ENCODE measurements at regions not wholly inside any gene's neighbourhood (a gene's known extent, or its start where the extent isn't known, plus 50 kb on each side); places are given as distances from the start of the nearest gene placed in this dataset.

DNA sequence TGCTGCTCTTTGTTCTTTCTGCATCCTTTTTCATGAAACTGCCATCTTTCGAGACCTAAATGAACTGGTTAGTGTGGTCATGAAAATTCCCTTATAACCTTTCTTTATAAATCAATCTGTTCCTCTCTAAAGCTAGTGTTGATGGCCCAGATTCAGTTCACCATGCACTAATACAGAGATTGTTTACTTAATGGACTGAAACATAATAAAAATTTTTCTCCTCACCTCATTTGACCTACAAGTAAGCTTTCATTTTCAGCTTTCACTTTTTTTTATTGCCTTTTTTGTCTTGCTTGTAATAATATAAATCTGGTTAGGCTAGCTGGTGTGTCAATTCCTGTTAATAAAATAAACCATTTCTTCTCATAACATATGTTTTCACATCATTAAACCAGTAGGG lies 183.8 kb downstream of the CCDC59 start:
- DNase-seq (ENCODE audit: low spot score) = no peak

DNA sequence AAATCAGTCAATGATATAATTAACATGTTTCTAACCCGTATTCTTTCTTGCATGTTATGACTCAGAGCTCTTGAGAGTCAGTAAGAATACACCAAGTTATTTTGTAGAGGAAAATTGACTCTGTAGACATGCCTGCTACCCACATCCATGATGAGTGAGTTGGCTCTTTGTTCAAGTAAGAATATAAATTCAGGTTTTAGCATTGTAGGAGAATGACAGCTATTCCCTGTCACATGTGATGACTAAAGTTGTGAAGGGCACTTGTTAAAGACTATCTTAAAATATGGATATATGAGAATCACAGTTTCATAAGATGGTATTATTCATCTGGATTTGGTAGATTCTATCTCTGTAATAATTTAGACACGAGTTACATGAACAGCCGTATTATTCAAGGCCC lies 209.1 kb downstream of the CCDC59 start:
- no peak for DNase-seq (ENCODE audit: low spot score)

DNA sequence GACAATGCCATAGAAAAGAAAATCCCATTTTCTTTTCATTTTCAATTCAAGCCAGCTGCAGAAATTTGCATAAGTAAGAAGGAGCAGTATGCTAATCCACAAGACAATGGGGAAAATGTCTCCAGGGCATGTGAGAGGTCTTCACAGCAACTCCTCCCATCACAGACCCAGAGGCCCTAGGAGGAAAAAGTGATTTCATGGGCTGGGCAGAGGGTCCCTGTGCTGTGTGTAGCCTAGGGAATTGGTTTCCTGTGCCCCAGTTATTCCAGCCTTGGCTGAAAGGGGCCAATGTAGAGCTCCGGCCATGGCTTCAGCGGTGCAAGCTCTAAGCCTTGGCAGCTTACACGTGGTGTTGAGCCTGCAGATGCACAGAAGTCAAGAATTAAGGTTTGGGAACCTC lies 211.4 kb downstream of the CCDC59 start:
- no peak for DNase-seq (ENCODE audit: low spot score)

DNA sequence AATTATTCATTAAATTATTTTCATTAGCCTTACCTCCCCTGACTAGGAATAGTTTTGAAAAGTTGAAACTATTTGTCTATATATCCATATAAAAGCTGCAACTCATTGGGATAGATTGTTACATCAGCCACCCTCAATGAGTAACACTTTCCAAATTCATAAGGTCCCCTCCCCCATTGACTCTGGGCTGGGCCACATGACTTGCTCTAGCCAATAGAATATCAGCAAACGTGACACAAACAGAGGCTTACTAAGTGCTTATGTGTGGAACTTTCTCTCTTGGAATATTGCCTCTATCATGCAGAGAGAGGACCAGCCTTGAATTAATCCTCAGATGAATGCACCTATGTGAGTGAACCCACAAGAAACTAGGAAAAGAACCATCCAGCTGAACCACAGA lies 213.7 kb downstream of the CCDC59 start:
- no peak for DNase-seq (ENCODE audit: low spot score)

DNA sequence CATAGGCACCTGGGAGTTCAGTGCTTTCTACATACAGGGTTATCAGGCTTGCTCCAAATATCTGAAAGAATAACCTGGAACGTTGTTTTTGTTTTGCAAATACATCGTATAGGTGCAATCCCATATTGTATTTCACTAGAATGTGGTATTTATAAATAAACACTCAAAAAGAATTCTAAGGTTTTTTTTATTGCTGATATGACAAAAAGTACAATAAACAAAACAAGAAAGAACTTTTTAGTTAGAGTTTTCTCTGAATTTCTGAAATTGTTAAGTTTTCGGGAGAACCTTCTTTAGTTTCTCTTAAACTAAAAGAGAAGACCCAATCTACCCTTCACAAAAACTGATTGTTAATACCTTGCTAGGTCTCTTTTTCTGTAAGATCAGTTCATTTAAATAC lies 225.8 kb downstream of the CCDC59 start:
- DNase-seq (ENCODE audit: low spot score) = no peak

DNA sequence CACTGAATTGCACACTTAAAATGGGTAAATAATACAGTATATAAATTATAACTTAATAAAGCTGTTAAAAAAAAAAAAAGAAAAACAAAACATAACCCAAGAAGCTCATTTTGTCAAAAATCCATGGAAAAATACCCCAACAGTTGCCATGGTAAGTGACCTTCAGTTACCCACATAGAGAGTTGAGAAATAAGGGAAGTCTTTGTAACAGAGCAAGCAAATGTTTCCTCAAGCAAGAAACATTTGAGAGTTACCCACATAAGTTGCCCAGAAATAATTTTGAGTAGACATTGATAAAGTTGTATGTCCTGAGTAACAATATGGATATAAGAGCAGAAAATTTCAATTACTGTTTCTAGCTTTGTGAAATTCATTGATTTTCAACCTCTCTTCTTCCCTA lies 227.4 kb downstream of the CCDC59 start:
- no peak for DNase-seq (ENCODE audit: low spot score)

DNA sequence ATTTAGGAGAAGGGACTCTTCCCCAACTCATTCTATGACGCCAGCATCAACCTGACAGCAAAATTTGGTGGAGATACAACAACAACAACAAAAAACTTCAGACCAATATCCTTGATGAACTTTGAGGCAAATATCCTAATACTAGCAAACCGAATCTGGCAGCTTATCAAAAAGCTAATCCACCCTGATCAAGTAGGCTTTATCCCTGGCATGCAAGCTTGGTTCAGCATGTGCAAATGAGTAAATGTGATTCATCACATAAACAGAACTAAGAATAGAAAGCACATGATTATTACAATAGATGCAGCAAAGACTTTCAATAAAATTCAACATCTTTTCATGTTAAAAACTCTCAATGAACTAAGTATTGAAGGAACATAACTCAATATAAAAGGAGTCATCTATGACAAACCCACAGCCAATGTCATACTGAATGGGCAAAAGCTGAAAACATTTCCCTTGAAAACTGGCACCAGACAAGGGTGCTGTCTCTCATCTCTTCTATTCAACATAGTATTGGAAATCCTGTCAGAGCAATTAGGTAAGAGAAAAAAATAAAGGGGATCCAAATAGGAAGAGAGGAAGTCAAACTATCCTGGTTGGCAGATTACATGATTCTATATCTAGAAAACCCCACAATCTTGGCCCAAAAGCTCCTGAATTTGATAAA lies 233.3 kb downstream of the CCDC59 start:
- no peak for DNase-seq (ENCODE audit: low spot score)

DNA sequence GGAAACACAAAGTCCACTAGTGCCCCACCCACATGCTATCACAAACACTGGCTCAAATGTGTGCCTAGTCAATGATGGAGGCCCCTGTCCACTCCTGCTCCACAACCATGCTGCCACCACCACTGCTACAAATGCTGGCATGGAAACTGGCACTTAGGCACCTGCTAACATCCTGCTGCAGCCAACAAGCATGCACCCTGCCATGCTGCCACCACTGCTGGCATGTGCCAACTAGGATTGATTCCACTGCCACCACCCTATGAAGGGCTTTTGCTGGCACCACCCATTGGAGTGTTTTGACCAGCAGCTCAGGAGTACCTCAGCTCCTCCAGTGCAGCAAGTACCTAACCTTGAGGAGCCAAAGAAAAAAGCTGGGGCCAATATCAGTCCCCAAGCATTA lies 236.6 kb downstream of the CCDC59 start:
- DNase-seq (ENCODE audit: low spot score) = no peak

DNA sequence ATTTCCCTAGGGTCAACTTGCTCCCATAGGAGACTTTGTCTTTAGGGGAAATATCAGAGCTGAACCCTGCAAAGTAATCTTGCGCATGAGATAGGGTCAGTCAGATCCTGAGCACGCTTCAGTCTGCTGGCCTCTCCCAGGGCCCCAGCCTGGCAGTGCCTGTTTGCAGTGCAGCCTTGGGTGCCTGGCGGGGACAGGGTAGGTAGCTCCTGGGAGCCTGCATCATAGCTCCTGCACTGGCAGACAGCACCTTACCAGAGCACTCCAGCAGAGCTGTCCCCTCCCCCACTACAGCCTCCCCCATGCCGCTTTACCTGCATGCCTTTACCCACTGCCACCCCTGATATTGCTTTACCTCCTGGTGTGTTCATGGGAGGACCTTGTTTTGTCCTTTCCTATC lies 237.3 kb downstream of the CCDC59 start:
- no peak for DNase-seq (ENCODE audit: low spot score)

DNA sequence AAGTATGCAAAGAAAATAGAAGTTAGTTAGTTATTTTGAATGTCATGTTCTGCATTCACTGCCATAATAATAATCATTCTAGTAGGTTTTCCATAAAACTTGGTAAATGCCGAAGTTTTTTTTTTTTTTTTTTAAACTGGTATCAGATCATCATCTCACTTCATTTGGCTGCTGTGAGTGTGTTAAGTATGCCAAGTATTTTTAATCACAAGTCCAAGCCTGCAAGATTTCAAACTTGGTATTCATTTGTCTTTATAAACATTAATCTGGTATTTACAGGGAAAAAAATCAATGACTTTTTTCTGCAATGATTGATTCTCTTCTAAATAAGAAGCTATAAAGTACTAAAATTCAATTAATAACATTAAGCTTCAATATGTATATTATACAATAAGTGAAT lies 248.9 kb downstream of the CCDC59 start:
- no peak for DNase-seq (ENCODE audit: low spot score)

DNA sequence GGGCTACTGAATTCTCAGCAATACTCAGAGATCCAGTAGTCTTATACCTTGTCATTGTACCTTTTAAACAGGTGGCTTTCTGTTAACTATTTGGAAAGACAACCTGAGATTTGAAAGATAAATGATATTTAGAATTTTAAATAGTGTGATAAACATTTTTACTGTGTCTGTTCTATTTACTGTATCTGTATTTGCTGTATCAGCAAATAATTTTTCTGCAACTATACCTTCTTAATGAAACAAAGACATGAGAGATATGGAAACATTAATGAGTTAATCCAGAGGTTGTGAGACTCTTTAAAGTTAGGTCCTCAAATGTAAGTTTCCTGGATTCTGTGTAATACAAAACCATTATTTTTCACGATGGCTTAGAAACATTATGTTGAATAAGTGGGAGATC lies 249.6 kb downstream of the CCDC59 start:
- no peak for DNase-seq (ENCODE audit: low spot score)

DNA sequence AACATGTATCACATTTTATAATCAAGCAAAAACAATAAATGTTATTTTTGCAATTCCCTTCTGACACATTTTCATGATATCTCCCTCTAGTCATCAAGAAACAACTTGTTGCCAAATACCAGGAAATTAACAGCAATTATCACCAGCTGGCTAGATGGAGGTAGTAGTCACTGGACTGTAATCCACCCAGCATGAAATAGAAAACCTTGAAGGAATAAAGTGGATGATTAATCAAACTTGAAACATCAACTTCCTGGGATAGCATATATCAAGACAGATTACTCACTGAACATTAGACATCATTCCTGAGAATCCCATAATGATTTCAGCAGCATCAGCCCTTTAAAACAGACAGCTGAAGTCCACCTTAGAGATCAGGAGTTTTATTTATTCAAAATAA lies 259.0 kb downstream of the CCDC59 start:
- no peak for DNase-seq (ENCODE audit: low spot score)

DNA sequence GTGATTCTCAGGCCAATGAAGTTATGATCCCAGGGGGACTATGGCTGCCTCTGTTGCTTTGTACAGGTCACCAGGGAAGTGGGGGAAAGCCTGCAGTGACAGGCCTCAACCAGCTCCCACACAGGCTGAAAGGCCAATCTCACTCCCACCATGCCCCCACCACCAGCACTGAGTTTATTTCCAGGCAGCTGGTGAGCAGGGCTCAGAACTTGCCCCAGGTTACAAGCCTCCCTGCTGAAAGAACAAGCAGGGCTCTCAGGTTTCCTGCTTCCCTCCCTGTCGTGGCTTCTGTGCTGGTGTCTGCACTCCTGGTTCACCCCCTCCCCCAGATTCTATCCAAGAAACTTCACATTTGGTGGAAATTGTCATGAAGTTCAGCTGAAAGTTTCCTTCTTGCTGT lies 260.3 kb downstream of the CCDC59 start:
- DNase-seq (ENCODE audit: low spot score) = no peak

DNA sequence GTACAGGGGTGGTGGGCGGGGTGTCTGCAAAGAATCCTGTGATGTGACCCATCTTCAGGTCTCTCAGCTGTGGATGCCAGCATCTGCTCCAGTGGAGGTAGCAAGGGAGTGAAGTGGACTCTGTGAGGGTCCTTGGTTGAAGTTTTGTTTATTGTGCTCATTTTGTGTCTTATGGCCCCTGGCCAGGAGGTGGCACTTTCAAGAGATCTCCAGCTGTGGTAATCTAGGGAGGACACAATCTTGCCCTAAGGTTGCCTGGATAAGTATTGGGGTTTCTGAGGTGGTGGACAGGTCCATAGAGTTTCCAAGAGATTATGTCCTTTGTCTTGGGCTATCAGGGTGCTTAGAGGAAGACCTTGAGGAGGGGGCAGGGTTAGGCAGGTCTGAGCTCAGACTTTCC lies 260.7 kb downstream of the CCDC59 start:
- DNase-seq (ENCODE audit: low spot score) = no peak

DNA sequence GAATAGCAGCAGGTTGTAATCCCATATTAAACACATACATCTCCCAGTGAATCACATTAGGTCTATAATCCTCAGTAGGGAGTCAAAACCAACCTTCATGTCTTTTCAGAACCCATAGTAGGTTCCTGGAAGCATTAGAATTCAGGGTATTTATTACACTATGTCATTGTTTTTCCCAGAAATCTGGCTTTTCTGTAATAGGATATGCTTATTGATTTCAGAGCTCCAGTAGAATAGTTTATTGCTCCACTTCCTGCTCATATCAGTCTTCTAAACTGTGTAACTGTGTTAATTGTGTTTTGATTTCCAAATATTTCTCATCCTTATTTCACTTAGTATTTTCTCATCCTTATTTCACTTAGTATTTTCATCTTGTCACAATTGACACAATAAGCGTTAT lies 268.0 kb downstream of the CCDC59 start:
- DNase-seq (ENCODE audit: low spot score) = no peak

DNA sequence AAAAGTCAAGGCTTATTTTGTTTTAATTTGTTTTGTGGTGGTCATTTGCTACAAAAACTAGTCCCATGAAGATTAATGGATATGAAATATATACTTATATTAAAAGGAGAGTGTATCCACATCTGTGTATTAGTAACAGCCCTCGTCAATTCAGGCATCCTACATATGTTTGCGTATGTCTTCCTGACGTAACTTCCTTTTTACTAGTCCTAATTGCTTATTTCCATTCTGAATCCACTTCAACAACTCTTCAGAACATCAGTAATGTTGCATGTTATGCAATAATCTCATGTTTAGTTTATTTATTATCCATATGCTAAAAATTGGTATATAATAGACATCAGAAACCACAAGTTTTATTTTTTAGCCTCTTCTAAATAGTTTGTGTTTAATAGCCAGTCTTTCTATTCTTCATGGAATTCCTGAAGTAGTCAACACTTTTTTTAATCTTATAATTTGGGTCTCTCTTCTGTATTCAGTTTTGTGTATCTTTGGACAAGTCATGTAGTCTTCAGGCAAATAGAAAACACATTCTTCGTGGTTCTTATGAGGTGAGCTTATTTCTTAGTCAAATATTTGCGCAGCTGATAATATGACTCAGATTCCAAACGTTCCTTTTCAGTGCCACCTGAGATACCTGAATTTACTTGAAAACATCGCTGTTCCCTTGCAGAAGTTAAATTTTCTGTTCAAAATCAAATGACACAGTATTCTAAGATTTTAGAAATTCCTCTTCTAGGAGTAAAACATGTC lies 268.6 kb downstream of the CCDC59 start:
- no peak for DNase-seq (ENCODE audit: low spot score)

DNA sequence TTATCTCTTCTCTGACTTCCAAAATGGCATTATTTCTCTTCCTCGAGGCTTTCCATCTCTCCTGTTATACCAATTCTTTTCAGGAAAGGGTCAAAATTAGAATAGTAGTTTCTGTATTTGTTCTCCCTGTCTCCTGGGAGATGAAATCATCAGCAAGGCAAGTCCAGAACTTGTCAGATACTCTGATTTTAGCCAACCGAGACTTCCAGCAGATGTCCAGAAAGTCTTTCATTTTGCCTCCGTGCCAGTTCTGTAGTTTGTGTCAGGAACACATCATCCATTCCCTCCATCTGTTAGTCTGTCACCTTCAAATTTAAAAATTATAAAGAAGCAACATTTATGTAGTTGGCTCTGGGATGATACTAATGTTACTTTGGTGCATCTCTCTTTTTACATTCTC lies 275.7 kb downstream of the CCDC59 start:
- DNase-seq (ENCODE audit: low spot score) = no peak

DNA sequence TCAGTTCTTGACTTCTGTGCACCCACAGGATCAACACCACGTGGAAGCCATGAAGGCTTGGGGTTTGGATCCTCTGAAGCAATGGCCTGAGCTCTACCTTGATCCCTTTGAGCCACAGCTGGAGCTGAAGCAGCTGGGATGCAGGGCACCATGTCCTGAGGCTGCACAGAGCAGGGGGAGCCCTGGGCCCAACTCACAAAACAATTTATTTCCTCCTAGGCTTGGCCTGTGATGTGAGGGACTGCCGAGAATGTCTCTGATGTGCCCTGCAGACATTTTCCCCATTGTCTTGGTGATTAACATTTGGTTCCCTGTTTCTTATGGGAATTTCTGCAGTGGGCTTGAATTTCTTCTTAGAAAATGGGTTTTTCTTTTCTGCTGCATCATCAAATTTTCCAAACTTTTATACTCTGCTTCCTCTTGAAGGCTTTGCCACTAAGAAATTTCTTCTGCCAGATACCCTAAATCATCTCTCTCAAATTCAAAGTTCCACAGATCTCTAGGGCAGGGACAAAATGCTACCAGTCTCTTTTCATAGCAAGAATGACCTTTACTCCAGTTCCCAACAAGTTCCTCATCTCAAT lies 288.2 kb downstream of the CCDC59 start:
- no peak for DNase-seq (ENCODE audit: low spot score)

DNA sequence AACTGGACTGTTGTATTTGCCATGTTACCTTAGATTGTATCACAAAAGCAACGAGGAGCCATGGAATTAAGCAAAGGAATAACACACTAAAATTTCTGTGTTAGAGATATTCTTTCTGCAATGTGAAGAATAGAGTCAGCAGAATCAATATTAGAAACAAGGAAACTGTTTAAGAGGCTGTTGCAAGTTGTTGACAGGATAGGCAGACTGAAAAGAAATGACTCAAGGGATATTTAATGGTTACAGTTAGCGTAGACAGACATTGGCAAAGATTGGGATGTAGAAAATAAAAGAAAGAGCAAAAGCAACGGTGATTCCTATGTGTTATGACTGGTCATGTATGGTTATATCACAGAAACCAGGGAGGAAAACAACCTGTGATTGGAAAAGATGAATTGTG lies 299.0 kb upstream of the PPFIA2 start:
- no peak for DNase-seq (ENCODE audit: low spot score)

DNA sequence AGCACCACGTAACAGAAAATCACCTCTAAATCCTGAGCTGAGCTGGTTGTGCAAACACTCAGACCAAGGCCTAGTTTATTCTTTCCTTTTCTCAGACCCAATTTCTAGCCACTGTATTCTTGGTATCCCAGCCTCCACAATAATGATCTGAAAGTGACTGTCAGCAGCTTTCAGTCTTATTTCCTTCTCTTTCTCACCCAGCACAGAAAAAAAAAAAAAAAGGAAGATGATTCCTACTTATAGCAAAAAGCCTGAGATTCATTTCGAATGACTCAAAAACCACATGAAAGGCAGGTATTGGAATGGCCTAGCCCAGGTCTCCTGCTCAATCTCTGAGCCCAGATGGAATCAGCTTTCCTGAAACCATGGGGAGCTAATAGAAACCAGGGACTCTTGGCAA lies 298.6 kb upstream of the PPFIA2 start:
- DNase-seq (ENCODE audit: low spot score) = peak; percentile 3

DNA sequence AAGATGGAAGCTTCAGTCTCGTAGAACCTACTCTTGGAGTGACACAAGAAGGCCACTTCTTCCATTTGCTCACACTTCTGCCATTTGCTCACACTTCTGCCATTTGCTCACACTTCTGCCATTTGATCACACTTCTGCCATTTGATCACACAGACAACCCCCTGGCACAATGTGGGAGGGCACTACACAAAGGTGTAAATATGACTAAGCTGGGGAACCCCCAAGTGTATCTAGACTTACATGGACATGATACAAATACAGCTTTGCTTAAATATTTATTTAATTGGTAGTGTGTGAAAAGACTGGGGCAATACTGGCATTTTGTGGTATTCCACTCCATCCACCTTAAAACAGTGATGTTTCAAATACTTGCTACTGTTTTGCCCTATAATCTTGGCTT lies 296.2 kb upstream of the PPFIA2 start:
- DNase-seq (ENCODE audit: low spot score) = no peak

DNA sequence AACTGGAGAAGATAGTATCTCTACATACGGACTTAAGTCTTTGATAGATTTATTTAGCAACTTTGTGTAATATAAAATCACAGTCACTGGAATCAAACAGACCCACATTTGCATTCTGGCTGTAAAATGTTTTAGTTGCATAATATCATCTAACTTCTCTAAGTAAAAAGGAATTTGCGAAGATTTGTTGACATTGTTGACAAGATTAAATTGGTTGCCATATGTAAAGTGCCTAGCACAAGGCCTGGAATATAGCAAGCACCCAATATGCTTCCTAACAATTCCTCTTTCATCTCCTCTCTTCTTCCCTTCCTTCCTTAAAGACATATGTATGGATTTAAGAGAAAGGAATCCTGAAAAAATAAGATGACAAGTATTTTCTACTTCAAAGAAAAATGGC lies 295.4 kb upstream of the PPFIA2 start:
- no peak for DNase-seq (ENCODE audit: low spot score)

DNA sequence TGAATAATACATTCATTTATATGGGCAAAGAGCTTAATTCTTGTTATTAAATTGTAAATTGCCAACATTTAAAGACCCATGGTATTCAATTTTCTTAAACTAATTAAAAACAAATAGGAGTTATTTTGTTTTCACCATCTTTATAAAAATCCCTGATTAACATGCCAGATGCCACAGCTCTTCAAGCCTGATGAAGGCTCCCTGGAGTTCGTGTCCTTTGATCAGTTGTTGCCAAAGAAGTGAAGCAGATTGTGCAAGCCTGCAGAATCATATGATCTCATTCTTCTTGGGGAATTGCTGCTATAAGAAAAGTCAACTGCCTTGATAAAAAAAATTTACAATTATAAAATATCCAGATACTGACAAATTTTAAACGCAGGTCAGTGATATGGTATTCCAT lies 288.3 kb upstream of the PPFIA2 start:
- no peak for DNase-seq (ENCODE audit: low spot score)

All from cerebellar cortex (tissue), 1 donor.